B cell (primary cell): ENCODE measurements at regions not wholly inside any gene's neighbourhood (a gene's known extent, or its start where the extent isn't known, plus 50 kb on each side); places are given as distances from the start of the nearest gene placed in this dataset.

Experiments used
- CTCF ChIP-seq: fragments of 200-600 bp; IDR thresholded peaks from one replicate; pipeline ENCODE4 v1.8.0; 2022; ENCODE audit warnings: antibody characterized with exemption, mild to moderate bottlenecking
- EZH2 ChIP-seq: IDR thresholded peaks from 2 replicates; pipeline ENCODE4 v1.6.1; 2012; ENCODE audit warnings: borderline replicate concordance, low read depth, mild to moderate bottlenecking, moderate library complexity, low read length; ENCODE audit not compliant: insufficient read depth, poor library complexity, severe bottlenecking

GRCh38 chr12:67096533-67097318 lies 172.4 kb upstream of the CAND1 start:
- TF ChIP-seq CTCF (no peak), EZH2 (no peak)
